ENCODE measurements at regions not wholly inside any gene's neighbourhood (a gene's known extent, or its start where the extent isn't known, plus 50 kb on each side); places are given as distances from the start of the nearest gene placed in this dataset.

DNA sequence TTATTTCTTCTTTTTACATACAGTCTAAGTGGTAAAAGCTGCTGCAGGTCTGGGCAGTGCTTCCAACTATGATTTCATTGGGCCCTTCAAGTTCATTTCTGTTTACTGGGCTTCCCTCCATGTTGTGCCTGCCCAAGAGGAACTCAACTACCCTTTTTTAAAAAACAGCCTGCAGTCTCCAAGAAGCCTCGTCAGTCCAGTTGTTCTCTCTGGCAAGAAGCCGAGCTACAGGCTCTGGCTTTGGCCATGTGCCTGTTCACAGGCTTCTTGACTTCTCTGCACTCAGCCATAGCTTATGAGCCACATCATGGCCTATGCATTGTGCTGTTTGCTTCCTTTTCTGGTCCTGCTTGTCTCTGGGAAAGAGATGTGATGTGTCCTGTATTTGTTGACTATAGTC, 119.7 kb upstream of the PJA2 start:
- peak; percentile 55 for DNase-seq

- no peak for DNase-seq
Observed at GRCh38 chr5:109524555-109524954, 114.8 kb upstream of the PJA2 start.

DNA sequence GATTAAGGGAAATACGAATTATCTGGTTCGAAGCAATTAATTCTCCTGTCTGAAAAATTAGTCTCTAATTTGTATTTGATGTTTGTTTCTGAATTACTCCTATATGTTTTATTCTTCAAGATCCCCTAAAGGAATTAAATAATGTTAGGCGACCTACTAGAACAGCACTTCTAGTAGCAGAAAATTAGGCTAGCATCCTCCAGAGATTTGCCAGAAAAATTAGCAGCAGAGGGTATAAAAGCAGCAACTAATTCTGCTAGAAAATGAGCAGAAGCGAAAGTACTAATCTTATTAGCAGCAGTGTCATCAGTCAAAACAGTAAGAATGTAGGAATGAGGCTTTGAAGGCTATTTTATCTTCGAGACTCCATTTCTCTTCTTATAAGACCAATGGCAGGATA, 114.3 kb upstream of the PJA2 start:
- no peak for DNase-seq

DNA sequence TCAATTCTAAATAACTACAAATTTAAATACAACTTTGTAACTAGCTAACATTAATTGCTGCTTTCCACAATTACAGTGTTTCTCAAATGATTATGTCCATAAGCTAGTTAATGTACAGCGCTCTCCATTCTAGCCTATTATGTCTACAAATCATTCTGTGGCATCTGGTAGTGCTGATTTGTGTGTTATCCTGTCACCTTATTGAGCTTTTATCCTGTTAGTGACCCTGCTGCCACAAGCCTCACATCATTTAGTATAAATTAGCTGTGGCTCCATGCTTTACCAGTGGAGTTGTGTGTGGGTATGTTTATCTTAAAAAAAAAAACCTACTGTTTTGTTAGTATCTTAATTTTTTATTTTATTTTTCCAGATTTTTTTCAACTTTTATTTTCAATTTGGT, 112.6 kb upstream of the PJA2 start:
- no peak for DNase-seq

DNA sequence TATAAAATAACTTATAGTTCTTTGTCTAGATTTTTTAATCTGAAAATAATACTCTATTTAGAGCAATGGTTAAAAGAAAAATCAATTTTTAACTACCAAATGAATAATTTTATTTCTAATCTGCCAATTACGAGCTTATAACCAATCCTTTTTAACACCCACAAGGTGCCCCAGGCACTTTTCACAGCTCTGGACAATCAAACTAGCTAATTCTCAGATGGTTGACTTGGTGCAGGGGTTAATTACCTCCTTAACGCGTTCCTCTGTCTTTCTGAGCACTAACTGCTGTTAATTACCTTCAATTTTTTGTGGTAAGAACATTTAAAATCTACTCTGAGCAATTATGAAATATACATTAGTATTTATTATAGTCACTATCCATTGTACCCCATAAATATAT, 109.6 kb upstream of the PJA2 start:
- no peak for DNase-seq

DNA sequence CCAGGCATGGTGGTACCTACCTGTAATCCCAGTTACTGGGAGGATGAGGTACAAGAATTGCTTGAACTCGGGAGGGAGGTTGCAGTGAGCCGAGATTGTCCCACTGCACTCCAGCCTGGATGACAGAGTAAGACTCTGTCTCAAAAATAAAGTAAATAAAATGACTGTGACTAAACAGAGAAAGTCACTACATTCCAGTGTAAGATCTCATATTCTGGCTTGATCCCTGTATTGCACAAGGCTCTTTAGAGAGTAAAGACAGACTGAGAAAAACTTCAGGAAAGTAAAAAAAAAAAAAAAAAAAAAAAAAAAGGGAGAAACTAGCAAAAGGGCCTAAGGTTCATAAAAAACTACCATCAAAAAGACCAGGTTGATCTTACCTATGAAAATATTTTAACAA, 106.6 kb upstream of the PJA2 start:
- no peak for DNase-seq

- DNase-seq = no peak
Observed at GRCh38 chr5:109511980-109512734, 102.4 kb upstream of the PJA2 start.

DNA sequence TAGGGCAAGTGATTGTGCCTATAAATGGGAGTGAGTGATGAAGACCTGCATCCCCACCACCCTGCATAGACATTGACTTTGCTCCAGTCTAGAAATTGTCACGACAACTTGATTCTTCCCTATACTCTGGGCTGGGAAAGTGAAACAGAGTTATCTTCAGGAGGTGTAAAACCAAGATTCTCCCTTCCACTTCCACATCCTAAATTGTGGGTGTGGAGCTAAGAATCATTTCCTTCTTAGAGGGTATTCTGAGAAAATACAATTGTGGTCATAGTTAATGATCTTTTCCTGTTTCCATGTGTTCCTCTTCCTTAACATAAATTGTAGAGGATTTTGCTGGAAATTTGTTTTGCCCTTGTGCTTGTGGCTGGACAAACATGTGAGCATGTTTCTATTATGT, 96.8 kb upstream of the PJA2 start:
- DNase-seq = no peak

GRCh38 chr5:109496112-109496511, 86.3 kb upstream of the PJA2 start:
- DNase-seq = no peak

DNA sequence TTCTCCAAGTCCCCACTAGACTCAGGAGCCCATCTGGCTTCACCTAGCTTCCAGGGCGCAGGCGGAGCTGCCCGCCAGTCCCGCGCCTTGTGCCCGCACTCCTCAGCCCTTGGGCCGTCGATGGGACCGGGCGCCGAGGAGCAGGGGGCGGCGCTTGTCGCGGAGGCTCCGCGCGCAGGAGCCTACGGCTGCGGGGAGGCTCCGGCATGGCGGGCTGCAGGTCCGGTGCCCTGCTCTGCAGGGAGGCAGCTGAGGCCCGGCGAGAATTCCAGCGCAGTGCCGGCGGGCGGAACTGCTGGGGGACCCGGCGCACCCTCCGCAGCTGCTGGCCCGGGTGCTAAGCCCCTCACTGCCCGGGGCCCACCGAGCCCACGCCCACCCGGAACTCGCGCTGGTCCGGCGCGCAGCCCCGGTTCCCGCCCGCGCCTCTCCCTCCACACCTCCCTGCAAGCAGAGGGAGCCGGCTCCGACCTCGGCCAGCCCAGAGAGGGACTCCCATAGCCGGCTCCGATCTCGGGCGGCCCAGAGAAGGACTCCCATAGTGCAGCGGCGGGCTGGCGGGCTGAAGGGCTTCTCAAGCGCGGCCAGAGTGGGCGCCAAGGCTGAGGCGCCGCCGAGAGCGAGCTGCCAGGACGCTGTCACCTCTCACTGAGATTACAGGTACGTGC, 78.1 kb upstream of the PJA2 start:
- DNase-seq = no peak

DNA sequence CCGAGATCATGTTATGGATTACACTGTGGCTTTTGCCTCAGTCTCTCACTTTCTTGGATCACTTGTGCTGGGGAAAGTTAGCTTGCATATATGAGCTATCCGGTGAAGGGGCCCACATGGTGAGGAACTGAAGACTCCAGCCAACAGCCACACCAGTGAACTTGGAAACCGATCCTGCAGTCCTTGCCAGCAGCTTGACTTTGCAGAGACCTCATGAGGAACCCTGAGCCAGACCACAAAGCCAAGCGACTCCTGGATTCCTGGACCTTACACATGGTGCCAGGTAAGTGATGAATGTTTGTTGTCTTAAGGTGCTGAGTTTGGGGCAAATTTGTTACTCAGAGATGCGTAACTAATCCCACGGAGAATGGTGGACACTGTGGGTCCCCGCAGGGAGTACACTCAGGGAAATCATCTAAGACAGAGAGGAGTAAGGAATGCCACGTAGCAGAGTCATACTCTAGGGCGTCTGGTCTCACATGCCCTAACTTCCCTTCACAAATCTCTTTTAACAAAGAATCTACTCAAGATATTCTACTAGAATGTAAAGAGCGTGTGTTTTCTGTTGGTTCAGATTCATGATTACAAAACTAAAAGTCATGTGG, 76.5 kb upstream of the PJA2 start:
- DNase-seq = no peak

DNA sequence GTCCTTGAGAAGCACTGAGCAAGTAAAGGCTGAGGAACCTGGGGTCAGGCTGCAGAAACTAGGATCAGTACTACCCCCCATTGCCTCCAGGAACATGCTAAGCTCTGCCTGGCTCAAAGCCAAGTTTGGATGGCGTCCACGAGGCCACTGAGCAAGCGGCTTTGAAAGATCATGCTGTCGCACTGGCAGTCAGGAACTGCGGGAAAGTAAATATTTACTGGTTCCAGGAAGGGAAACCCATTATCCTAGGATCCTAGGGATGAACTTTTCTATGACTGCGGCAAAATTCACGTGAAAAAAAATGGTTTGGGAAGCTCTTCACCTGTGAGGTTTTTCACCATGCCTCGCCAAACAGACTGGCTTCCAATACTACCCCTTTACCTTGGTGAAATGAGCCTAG, 75.3 kb upstream of the PJA2 start:
- DNase-seq = peak; percentile 79

DNA sequence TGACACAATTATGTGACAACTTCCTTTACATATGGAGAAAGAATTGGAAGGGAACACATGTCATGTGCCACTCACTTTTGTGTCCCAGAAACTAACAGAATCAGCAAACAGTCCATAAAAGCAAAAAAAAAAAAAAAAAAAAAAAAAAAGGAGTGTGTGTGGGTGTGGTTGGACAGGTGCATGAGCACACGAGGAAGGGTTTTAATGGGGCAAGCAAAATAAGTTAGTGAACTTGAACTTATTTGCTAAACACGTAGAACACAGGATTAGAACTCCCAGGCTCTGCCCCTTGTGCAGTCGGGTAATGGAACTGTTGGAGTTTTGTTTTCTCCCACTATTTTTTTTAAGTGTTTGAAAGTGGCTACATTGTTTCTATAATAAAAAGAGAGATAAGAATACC, 74.8 kb upstream of the PJA2 start:
- peak; percentile 53 for DNase-seq

GRCh38 chr5:109483395-109483971, 73.7 kb upstream of the PJA2 start:
- peak; percentile 54 for DNase-seq

GRCh38 chr5:109482748-109483147, 73.0 kb upstream of the PJA2 start:
- DNase-seq = no peak

GRCh38 chr5:109479260-109479860, 69.6 kb upstream of the PJA2 start:
- no peak for DNase-seq

DNA sequence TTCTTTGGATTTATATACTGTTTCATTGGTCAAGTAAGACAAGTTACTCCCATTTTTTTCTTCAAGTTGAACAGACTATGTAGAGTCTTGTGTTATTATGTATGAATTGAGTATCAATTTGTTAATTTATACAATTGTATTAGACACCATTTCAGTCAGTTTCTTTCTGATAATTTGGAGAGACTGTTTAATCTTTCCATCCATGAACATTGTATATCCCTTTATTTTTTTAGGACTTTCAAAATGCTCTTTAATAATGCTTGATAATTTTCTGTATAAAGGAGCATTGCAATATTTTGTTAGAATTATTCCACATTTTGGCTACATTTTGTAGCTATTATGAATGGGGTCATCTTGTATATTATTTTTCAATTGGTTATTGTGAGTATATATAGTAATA, 69.1 kb upstream of the PJA2 start:
- no peak for DNase-seq

- DNase-seq = no peak
Observed at GRCh38 chr5:109476292-109476691, 66.5 kb upstream of the PJA2 start.

GRCh38 chr5:109469896-109470662, 60.3 kb upstream of the PJA2 start:
- DNase-seq = no peak

DNA sequence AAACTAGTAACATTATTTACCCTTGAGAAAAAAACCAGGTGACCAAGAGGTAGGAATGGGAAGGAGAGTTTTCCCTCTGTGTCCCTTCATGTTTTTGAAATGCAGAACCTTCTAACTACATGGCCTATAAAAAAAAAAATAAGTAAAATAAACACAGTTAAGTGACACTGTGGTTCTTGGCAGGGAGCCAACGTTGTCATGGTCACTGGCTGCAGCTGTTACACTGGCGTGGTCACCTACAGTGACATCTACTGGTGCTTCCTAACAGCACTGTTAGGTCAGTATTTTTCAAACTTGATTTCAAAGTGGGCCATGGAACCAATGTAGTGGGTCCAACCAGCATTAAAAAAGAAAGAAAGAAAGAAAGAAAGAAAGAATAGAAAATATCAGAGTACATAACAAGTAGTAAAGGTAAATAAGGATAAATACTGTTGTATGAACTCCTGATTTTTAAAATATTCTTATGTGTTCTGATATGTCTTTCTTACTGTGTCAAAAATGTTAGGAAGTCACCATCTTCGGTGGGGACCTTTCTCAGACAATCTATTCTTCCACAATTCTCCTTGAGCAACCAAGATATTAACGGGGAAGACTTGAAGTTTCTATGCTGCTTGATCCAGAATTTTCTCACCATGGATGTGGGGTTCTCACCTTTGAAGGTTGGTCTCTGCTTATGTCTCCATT, 59.1 kb upstream of the PJA2 start:
- peak; percentile 99 for DNase-seq

- no peak for DNase-seq
Observed at GRCh38 chr5:109468288-109468676, 58.5 kb upstream of the PJA2 start.

- DNase-seq = no peak
Observed at GRCh38 chr5:109467058-109467457, 57.3 kb upstream of the PJA2 start.

Measured in RPMI8226 (cell line).